HCT116 (cell line): ENCODE measurements at regions not wholly inside any gene's neighbourhood (a gene's known extent, or its start where the extent isn't known, plus 50 kb on each side); places are given as distances from the start of the nearest gene placed in this dataset.

Source experiments
- ATAC-seq: fragments of 200-7000 bp; cut with Tn5 transposase; 2 replicates; pipeline ENCODE4 v1.9.1; 2020; ENCODE audit warnings: mild to moderate bottlenecking, moderate library complexity
- BruUV-seq: library from RNA; stranded (reverse); fragments of 400-500 nt; replicated peaks from 2 replicates; lab custom pipeline; 2021; lab: Mats Ljungman, UMichigan
- CTCF ChIA-PET: fragments of 300-600 bp; sonication (Branson Sonifier 250); formaldehyde crosslinking; loops from one replicate; lab custom pipeline; 2021; ENCODE audit warnings: antibody characterized with exemption; lab: Charles Lee
- POLR2A ChIA-PET: fragments of 300-600, 350-600 bp; sonication (Branson Sonifier 250); formaldehyde crosslinking; loops from one replicate; lab custom pipeline; 2021; ENCODE audit warnings: antibody characterized with exemption; lab: Charles Lee
- RAD21 ChIA-PET, 2 experiments: fragments of 300-600 bp; sonication (Branson Sonifier 250); formaldehyde crosslinking; loops; one replicate each; lab custom pipeline; 2023; ENCODE audit warnings: low total read pairs in 2 of 2; ENCODE audit not compliant: uncharacterized antibody in 2 of 2, unreplicated experiment in 2 of 2, low non-redundant PET in 1 of 2; lab: Charles Lee
- DNase-seq: peaks from one replicate; pipeline ENCODE4 v3.0.0-alpha.2; 2010; ENCODE audit warnings: low read depth, low spot score
- H2AFZ ChIP-seq: fragments of 200-600 bp; shearing (Covaris generic), sonication (generic); 2 replicates; pipeline ENCODE4 v1.6.1; 2017; ENCODE audit warnings: low read depth, mixed run types, mixed read lengths, antibody characterized with exemption, low read length; ENCODE audit not compliant: poor library complexity, severe bottlenecking
- H3K27ac ChIP-seq: 2 replicates; pipeline ENCODE4 v1.5.1; 2012; ENCODE audit warnings: low read depth, low read length
- H3K27me3 ChIP-seq: fragments of 200-600 bp; sonication (generic); 2 replicates; pipeline ENCODE4 v1.6.1; 2016; ENCODE audit warnings: mixed run types, low read length, mixed read lengths; ENCODE audit not compliant: insufficient read depth
- H3K36me3 ChIP-seq, 2 experiments: fragments of 200-500 bp in 1 of 2; fragments of 200-600 bp in 1 of 2; sonication (Bioruptor generic) in 1 of 2; sonication (generic) in 1 of 2; 2 replicates each; pipeline versions ENCODE4 v1.5.1 to v1.6.1; 2014 to 2016; ENCODE audit warnings: low read length in 2 of 2, inconsistent platforms in 1 of 2, mixed read lengths in 1 of 2, mixed run types in 1 of 2; ENCODE audit not compliant: insufficient read depth in 2 of 2, control insufficient read depth in 1 of 2
- H3K4me1 ChIP-seq, 2 experiments: fragments of 200-600 bp in 1 of 2; sonication (generic) in 1 of 2; 2 replicates each; pipeline versions ENCODE4 v1.5.1 to v1.6.1; 2012 to 2017; ENCODE audit warnings: low read length in 2 of 2, inconsistent platforms in 1 of 2, mild to moderate bottlenecking in 1 of 2, mixed read lengths in 1 of 2, mixed run types in 1 of 2, moderate library complexity in 1 of 2; ENCODE audit not compliant: insufficient read depth in 2 of 2, control insufficient read depth in 1 of 2
- H3K4me2 ChIP-seq: fragments of 200-600 bp; sonication (generic); 2 replicates; pipeline ENCODE4 v1.6.1; 2017; ENCODE audit warnings: mixed run types, low read length, mixed read lengths
- H3K4me3 ChIP-seq, 2 experiments: fragments of 200-600 bp in 1 of 2; sonication (generic) in 1 of 2; replicated peaks in 1 of 2; 2 replicates each; pipeline ENCODE4 v1.5.1; 2011 to 2016; ENCODE audit warnings: low read length in 2 of 2, control low read depth in 1 of 2, low read depth in 1 of 2, mild to moderate bottlenecking in 1 of 2, mixed read lengths in 1 of 2, mixed run types in 1 of 2
- H3K79me2 ChIP-seq: fragments of 200-600 bp; sonication (generic); 2 replicates; pipeline ENCODE4 v1.6.1; 2017; ENCODE audit warnings: mild to moderate bottlenecking, mixed run types, low read length, moderate library complexity, mixed read lengths; ENCODE audit not compliant: insufficient read depth
- H3K9ac ChIP-seq: fragments of 200-600 bp; sonication (generic); 2 replicates; pipeline ENCODE4 v1.6.1; 2016; ENCODE audit warnings: low read length, mixed read lengths
- H3K9me2 ChIP-seq: fragments of 200-600 bp; sonication (generic), shearing (Covaris generic); 2 replicates; pipeline ENCODE4 v1.6.1; 2017; ENCODE audit warnings: mixed run types, mild to moderate bottlenecking, moderate library complexity; ENCODE audit not compliant: insufficient read depth
- H3K9me3 ChIP-seq, 2 experiments: fragments of 200-500 bp in 1 of 2; fragments of 200-600 bp in 1 of 2; sonication (Bioruptor generic) in 1 of 2; sonication (generic) in 1 of 2; 2 replicates each; pipeline ENCODE4 v1.6.1; 2014 to 2017; ENCODE audit warnings: low read length in 2 of 2, mixed read lengths in 2 of 2, inconsistent platforms in 1 of 2, low read depth in 1 of 2, mild to moderate bottlenecking in 1 of 2, mixed run types in 1 of 2, moderate library complexity in 1 of 2; ENCODE audit not compliant: control insufficient read depth in 1 of 2, insufficient read depth in 1 of 2
- H4K20me1 ChIP-seq: fragments of 200-600 bp; sonication (generic), shearing (Covaris generic); 2 replicates; pipeline ENCODE4 v1.6.1; 2017; ENCODE audit warnings: mixed run types, mild to moderate bottlenecking, moderate library complexity; ENCODE audit not compliant: insufficient read depth
- CEBPB ChIP-seq: IDR thresholded peaks from 2 replicates; pipeline ENCODE4 v1.6.1; 2012; ENCODE audit warnings: low read depth
- EZH2 ChIP-seq: fragments of 200-600 bp; sonication (generic); IDR thresholded peaks from 2 replicates; pipeline ENCODE4 v1.6.1; 2017; ENCODE audit warnings: antibody characterized with exemption, mixed run types
- POLR2A ChIP-seq: IDR thresholded peaks from 2 replicates; pipeline ENCODE4 v1.7.0; 2011; ENCODE audit warnings: borderline replicate concordance; ENCODE audit not compliant: insufficient read depth, insufficient read length; ENCODE audit errors: extremely low read depth
- POLR2AphosphoS5 ChIP-seq: IDR thresholded peaks from 2 replicates; pipeline ENCODE4 v1.6.1; 2011; ENCODE audit warnings: mild to moderate bottlenecking, low read depth, low read length, moderate library complexity
- REST ChIP-seq: IDR thresholded peaks from 2 replicates; pipeline ENCODE4 v1.6.1; 2012; ENCODE audit warnings: low read depth
- intact Hi-C: fragments of 100-400 bp; cut with micrococcal nuclease; formaldehyde crosslinking; loops from 2 replicates; pipeline ENCODE4 v1.10.0; 2022

- ATAC-seq: no peak
- intact Hi-C loops: no loop called here
- POLR2A ChIA-PET: no interaction called here
These were observed 189.0 kb upstream of the PRDM1 start for GRCh38 chr6:105897131-105897530.

More at GRCh38 chr6:105897131-105897530, 189.0 kb upstream of the PRDM1 start:
- no TSS peak for BruUV-seq
- ChIA-PET CTCF (no interaction called here), RAD21 (no interaction called here)
- TF ChIP-seq REST (no peak), CEBPB (no peak), EZH2 (no peak), POLR2AphosphoS5 (no peak), POLR2A (no peak)
- H3K9me3 ChIP-seq: no peaks in the 10 kb centered on the region
- no peak for DNase-seq
- H3K4me1 ChIP-seq: peaks cover 0 to 9% of the 10 kb centered on the region in 2 experiments; a peak in 3 of 4 replicates
- H3K27me3 ChIP-seq: no peaks in the 10 kb centered on the region
- H3K4me2 ChIP-seq: no peak overlapping the region
- no peak overlapping the region for H3K9ac ChIP-seq
- H3K36me3 ChIP-seq: no peaks in the 10 kb centered on the region
- H3K79me2 ChIP-seq: no peaks in the 10 kb centered on the region
- no peak overlapping the region for H3K4me3 ChIP-seq
- no peak overlapping the region for H3K27ac ChIP-seq
- H4K20me1 ChIP-seq: no peaks in the 10 kb centered on the region
- no peak overlapping the region for H2AFZ ChIP-seq
- no peaks in the 10 kb centered on the region for H3K9me2 ChIP-seq
